ENCODE measurements at regions not wholly inside any gene's neighbourhood (a gene's known extent, or its start where the extent isn't known, plus 50 kb on each side); places are given as distances from the start of the nearest gene placed in this dataset.

DNA sequence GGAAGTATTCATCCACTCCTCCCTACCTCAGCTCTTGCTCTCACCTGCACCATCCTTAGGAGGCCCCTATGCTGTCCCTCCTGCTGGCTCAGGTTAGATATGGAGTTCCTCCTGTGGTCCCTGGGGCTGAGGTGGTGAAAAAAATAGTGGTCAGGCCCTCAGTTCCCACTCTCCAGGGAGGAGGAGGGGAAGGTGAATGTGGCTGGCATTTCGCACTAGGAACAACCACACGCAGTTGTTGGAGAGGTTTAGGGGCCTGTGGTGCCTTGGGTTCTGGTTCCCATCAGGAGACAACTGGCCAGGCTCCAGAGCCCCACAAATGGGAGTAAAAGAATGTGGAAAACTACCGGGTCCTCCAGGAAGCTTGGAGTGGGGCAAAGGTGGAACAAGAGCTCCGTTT is 81.7 kb upstream of the HSPA9 start:
- TF ChIP-seq, protein P1, sequence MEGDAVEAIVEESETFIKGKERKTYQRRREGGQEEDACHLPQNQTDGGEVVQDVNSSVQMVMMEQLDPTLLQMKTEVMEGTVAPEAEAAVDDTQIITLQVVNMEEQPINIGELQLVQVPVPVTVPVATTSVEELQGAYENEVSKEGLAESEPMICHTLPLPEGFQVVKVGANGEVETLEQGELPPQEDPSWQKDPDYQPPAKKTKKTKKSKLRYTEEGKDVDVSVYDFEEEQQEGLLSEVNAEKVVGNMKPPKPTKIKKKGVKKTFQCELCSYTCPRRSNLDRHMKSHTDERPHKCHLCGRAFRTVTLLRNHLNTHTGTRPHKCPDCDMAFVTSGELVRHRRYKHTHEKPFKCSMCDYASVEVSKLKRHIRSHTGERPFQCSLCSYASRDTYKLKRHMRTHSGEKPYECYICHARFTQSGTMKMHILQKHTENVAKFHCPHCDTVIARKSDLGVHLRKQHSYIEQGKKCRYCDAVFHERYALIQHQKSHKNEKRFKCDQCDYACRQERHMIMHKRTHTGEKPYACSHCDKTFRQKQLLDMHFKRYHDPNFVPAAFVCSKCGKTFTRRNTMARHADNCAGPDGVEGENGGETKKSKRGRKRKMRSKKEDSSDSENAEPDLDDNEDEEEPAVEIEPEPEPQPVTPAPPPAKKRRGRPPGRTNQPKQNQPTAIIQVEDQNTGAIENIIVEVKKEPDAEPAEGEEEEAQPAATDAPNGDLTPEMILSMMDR (IDR thresholded peaks at IDR 0.05; ENCODE audit: insufficient read depth, low read depth, low read length) = no peak
- TF ChIP-seq EZH2 (IDR thresholded peaks at IDR 0.05; ENCODE audit: insufficient read depth, low read length) = no peak
